ENCODE measurements at regions not wholly inside any gene's neighbourhood (a gene's known extent, or its start where the extent isn't known, plus 50 kb on each side); places are given as distances from the start of the nearest gene placed in this dataset.
"Not testable (repeated sequence)": the region's sequence is repeated elsewhere in the genome, so short reads cannot be mapped to it uniquely, and the experiment has no call there.

DNA sequence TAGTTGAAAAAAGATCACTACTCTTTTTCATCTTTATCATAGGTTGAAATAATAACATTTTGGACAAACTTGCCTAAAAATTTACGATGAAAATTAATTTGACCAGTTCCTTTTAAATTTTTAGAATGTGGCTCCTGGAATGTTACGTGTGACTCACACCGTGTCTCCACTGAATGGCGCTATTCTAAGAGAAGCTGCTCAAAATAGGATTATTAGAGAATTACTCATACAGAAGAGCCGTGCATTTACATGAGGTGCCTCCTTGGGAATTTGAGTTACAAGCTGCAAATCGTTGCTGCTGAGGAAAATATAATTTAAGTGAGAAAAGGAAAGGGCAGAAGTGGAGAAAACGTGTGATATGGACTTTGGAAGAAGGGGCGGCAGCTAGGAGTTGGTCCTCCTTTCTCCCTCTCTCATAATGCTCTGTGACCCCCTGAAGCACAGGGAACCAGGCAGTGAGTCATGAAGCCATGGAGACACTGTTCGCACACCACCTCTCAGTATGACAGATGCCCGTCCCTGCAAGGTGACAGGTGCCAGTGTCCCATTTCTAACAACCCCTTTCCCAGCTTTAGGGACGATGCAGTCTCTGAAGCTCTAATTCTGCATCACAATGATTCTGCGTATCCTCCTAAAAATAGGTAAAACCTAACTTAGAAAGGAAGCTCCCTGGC lies 323.2 kb upstream of the COBL start:
- no peak for DNase-seq

DNA sequence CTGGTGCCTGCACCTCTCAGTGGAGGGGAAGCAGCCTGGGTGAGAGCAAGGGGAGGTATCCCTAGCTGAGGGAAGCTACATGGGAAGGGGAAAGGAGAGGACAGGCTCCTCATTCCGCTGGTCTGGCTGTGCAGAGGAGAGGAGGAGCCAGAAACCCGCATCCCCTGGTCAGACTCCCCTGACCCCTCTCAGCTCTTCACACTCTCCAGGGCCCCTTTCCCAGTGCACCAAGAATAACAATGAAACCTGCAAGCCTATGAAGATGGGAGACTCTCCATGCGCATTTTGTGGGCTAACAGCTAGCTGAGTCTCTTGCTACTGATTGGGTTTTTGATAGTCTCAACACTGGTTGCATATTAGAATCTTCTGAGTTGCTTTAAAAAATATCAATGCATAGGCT lies 319.9 kb upstream of the COBL start:
- DNase-seq, result no peak

DNA sequence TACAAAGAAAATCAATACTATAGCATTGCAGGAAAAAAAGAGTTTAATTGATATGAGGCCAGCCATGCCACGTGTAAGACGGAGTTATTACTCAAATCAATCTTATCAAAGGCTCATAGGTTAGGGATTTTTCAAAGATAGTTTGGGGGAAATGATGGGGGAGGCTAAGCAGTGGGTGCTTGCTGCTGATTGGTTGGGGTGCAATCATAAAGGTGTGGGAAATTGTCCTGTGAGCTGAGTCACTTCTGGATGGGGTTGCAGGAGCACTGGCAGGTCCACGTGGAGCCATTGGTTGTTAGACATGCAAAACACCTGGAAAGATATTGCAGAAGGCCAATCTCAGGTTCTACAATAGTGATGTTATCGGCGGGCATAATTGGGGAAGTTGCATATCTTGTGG lies 319.2 kb upstream of the COBL start:
- no peak for DNase-seq

DNA sequence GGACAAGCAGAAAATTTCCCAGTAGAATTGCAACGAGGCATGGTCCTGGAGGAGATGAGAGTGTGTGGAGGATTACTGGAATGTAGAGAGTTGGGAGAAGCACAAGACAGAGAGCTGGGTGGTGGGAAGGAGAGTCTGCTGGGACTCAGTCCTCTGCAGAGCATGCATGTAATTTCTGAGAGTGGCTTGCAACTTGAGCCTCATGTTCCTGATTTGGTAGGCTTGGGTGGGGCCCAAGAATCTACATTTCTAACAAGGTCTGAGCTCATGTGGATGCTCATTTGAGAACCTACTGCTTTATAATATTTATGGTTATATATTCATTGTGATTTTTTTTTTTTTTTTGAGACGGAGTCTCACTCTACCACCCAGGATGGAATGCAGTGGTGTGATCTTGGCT lies 317.9 kb upstream of the COBL start:
- DNase-seq, result no peak

DNA sequence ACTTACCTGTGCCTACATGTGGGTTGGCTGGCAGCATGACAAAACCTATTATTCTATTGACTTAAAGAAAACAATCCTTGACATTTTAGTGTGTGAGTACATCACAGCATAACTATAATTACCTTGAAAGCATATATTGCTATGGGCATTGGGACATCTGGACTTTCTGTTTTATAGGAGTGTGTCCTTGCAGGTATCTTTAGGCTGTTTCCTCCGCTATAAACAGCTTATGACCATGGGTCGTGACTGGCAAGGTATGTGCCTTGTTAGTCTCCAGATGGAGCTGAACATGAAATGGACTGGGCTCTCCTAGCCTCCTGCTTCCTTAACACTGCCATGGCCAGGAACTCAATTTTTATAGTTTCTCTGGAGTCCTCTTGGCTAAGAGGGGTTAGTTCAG lies 317.4 kb upstream of the COBL start:
- no peak for DNase-seq

DNA sequence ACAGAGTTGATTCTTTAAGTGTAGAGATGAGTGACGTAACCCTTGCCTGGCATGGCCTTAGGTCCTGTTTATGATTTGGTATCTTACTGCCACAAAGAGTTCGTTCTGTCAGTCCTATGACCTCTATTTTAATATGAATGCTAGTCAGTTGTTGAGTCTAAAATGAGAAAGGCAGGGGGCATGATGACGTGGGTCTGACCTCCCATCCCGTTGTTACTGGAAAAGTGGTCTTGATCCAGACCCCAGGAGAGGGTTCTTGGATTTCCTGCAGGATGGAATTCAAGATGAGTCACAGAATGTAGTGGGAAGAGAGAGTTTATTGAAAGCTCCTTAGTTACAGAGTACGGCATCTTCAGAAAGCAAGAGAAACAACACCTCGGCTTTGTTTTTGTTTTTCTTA lies 317.0 kb upstream of the COBL start:
- no peak for DNase-seq

DNA sequence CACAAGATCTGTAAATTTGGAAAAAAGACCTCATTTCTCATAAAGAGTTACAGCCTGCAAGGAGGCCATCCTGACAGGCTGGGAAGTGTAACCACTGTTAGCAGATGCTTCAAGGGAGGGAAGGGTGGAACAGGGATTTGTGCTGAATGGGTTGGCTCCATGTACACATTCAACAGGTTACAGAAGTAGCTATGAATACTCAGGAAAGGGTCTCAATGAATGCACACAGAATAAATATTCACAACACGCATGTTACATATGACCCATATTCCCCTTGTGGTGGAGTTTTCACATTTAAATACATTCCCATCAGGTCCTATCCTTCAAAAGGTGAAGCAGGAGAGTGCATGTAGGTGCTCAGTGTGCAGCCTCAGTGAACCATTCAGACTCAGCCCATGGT lies 316.4 kb upstream of the COBL start:
- DNase-seq, result no peak

DNA sequence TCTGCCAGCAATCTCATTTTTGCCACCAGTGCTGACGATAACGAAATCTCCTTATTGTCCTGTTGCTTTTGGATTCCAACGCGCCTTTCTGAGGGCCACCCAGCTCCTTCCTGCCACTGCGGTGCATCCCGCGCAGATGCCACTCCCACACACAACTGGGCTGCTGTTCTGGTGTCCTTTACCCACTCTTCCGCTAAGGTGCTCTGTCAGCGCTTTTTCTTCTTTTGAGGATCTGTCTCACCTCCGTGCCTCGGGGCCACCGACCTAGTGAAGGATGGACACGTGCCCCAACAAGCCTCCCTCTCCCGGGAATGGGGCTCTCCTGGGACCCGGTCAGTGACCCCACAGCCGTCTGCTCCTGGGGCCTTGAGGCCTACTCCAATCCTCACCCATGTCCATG lies 314.3 kb upstream of the COBL start:
- DNase-seq, result no peak

DNA sequence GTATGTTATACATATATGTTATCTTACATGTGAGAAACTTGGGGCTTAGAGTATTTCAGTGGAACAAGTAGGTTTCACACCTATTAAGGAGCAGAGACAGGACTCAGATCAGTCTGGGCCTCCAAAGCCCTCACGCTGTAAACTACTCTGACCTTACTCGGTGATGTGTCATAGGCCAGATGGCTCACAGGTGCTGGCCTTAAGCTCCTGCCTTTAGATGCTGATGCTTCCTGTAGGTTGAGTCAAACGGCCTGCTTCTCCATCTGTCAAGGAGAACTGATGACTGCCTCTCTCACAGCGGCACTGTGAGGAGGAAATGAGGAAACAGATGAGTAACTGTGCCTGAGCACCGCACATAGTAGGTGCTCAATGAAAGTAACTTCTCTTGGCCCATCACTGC lies 312.6 kb upstream of the COBL start:
- no peak for DNase-seq

DNA sequence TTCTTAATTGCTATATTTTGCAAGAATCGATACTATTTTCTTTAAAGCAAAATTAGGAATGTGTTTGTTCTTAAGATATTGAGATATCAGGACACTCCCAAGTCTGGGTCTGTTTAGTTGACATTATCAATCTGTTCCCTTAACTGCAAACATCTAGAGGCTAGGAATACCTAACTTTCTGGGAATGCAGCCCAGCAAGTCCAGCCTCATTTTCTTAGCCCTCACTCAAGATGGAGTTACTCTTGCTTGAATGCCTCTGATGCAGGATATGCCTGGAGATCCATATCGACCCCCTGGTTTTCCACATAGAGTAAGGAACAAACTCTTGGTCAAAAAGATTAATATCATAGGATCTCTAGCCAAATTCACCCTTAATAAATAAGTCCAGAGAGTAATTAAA lies 305.3 kb upstream of the COBL start:
- DNase-seq, result no peak

DNA sequence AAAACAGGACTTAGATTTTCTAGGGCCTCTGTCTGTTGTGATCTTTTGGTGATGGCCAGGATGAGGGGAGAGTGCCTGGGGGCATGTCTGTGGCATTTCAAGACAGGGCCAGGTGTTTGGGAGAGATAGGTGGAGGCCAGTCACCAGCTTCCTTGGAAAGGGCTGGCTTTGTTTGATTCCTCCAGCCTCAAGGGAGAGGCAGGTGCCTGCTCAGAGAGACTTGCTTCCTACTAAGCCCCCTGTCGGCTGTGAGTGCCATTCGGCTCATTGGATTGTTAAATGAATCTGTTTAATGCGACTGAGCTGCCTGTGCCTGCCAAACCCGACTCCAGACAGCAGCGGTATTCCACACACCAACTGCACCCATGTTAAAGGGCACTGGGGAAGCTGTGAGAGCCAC lies 304.1 kb upstream of the COBL start:
- no peak for DNase-seq

DNA sequence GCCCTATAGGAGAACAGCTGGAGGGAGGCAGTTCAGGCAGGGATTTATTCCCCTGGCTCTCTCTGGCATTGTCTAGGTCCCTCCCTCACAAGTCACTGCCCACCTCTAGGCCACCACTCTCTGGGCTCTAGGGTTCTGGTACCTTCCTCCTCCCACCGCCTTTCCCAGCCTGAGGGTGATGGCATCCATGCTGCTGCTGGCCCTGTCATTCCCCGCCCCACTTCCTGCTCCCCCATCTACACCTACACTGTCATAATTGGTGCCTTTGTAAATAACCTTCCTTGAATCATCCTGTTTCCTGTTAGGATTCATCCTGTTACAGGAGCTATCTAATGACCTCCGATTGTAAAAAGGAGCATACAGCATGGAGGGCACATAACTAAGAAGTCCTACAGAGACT lies 303.3 kb upstream of the COBL start:
- no peak for DNase-seq

DNA sequence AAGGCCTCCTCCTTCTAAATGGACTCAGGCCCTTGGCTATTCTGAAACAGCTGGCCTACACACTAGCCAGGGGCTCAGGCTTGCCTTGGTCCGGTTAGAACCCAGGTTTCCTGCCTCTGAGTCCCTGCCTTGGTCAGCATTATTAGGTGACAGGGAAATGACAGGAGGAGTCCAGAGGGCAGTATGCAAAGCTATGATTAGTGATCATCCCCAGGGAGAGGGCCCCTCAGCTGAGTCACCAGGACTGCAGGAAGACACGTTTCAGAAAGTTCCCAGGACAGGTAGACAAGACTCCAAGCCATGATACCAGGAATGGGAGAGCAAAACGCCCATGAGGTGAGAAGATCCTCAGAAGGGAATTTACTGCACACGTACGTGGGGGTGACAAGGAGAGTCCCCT lies 301.1 kb upstream of the COBL start:
- DNase-seq, result no peak

DNA sequence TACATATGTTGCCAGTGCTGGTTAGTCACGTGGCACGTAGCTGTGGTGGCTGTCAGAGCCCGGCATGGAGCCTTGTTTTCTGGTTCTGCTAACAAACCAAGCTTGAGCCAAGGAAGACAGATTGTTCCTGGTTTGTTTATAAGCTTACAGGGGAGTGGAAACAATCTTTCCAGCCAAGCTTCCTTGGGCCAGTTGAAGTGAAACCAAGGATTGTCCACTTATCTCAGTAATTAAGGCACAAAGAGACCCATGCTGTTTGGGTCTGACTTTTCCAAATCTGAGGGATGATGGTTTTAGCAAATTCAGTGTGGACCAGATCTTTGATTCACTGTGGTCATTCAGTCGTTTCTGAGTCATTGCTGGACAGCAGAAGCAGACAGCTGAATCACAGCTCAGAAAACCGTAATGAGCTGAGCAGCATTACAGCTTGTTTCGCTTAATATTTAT lies 297.3 kb upstream of the COBL start:
- DNase-seq, result no peak

DNA sequence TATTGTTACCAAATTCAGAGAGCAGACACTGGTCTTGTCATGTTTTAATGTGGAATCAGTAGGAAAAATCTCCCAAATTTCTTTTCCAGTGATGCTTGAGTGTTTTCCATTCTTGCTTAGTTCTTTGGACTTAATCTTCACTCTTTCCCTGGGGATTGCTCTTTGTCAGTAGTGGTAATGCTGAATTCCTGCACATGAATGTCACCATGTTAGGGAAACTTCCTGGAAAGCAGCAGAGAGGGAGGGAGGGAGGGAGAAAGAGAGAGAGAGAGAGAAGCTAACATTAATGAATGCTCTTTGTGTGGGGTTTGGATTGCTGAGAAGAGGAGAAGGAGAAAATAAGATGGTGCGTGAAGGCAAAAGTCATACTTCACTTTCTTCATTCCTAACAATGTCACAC lies 295.3 kb upstream of the COBL start:
- DNase-seq, result no peak

DNA sequence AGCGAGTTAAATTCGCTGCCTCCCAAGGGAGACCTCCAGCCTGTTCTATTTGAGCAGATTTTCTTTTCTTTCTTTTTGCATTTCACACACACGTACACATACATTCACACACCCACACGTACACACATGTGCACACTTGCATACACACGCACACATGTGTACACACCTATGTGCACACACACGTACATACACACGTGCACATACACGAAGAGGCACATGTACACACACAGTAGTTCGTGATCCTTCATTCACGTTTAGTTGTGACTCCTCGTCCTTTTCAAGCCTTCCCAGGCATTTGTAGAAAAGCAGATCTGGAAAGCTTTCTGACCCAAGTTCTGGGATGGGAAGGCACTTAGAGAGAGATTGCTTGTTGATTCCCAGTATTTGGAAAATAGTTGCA lies 290.8 kb upstream of the COBL start:
- no peak for DNase-seq

DNA sequence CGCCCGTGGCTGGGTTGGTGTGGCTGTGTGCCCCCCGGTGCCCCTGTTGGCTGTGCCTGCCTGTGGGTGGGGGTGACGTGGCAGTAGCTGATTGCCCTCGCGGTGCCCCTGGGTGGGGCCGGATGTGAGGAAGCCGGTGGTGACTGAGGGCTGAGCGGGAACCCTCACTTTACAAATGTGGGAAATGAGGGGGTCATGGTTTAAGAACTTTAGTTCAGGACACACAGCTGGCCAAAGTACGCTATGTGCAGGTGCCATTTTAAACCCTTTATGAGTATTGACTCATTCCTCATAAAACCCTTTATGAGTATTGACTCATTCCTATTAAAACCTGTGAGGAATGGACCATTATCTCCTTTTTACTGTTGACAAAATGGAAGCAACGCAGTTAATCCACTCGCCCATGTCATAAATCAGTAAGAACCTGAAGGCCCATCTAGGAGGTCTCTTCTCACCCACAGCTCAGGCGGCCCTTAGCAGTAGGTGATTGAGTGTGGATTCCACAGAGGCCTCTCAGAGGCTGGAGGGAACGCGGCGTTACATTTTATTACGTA lies 290.1 kb upstream of the COBL start:
- no peak for DNase-seq

DNA sequence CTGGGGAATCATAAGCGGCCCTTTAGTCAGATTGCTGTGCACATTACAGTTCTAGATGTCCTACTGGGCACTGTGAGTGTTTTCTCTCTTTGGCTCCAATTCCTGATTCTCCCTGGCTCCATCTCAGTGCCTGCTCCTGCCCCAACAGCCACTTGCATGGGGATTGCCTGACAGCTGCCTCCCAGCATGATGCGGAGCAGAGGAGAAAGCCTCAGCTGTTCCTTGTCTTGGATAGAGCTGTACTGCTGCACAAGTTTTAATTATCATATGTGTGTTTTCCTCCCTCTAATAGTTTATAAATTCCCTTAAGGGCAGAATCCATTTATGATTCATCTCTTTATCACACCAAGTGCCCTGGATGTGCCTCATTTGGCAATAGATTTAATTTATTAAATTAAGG lies 285.8 kb upstream of the COBL start:
- no peak for DNase-seq

DNA sequence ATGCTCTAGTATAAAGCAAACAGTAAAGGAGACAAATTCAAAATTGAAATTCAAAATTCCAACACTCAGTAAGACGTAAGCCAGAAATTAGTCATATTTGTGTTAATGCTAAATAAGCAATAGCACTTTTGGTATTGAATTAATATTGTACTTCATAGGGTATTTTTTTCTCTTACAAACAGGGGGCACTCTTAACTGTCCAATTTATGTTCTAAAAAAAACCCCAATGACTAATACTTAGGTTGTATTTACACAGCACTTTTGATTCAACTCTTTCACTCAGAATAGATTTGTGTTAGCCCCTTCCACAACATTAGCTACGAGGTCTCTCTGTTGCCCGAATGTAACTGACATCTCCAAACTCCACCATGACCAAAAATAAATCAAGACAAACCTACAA lies 284.9 kb upstream of the COBL start:
- no peak for DNase-seq

DNA sequence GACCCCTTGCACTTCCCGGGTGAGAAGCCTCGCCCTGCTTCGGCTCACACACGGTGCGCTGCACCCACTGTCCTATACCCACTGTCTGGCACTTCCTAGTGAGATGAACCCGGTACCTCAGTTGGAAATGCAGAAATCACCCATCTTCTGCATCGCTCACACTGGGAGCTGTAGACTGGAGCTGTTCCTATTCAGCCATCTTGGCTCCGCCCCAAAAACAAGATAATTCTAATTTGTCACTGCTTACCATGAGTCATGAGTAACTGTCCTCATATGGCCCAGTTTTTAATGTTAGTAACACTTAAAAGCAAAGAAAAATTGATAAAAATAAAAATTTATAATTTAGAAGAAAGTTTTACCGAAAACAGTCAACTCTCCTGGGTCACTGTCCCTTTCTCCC lies 283.3 kb upstream of the COBL start:
- DNase-seq, result not testable (repeated sequence)

DNA sequence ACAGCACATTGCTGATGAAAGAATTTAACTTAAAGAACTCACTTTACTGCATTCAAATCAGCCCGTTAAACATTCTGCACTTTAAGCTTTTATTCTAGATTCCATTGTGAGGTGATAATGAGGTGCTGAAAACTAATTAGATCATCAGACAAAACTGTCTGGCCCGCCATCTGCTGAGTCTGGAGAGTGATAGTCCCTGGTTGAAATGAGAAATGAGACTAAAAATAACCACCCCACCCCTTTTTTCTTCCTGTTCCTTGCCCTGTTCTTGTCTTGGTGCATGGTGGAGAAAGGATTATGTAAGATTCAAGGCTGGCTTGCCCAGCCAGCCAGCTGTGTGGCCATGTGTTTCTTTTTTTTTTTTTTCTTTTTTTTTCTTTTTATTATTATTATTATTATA lies 277.0 kb upstream of the COBL start:
- no peak for DNase-seq

DNA sequence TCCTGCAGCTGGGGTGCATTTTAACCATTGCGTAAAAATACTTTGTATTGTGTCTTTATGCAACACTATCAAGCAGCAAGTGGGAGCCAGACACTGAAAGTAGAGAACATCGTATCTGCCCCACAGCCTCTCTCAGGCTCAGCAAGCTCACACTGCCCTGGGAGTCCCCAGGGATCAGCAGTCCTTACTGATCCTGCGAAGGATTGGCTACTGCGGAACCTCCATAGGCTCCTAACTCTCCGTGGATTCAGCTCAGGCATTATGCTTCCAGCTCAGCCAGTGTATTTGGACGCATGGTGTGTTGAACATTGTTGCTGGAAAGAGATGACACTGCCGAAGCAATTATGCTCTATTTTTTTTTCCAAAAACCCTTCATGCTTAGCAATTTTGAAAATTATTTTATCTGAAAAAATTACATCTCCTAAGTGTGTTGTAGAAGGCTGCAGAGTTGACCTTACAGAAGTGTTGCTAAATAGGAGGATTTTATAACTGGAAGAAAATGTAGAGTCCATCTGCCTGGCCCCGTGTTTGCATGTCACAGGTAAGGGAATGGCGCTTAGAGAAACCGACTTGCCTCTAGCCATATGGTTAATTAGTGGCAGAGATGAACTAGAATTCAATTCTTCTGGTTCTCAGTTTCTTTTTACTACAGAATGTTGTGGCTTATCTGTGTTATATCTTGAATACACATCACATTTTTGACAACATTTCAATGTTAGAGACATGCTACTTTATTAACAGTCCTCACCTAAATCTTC lies 276.4 kb upstream of the COBL start:
- no peak for DNase-seq

DNA sequence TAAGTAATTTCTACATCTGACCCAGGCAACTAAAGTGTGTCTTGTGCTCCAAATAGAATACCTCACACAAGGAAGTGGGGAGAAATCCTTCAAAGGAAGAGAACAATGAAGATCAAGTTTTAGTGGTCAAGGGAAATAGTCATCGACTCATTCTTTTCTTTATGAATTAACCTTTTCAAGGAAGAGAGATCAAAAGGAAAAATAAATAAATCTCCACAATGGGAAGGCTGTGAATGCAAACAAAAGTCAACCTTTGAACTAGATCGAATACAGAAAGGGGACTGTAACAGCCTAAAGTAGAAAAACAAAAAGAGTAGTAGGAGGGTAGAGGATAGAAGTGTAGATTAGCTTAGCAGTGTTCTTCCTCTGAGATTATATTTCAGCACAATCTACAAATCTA lies 274.6 kb upstream of the COBL start:
- DNase-seq, result no peak

DNA sequence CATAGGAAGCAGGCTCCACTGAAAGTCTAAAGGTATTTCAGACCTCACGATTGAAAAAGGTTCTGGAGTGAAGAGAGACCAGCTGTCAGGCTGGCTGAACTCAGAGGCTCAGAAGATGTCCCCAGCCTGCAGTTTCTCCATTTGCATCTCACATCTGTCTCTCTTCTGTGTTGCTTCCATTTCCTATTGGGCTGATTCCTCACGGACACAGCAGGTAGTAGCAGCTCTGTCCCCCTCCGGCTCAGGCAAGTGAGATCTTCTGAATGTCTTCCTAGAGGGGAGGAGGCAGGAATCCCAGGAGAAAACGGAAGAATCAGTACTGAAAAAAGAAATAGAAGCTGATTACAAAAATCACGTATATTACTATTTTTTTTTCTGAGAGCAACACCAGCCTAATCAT lies 274.1 kb upstream of the COBL start:
- DNase-seq, result no peak

DNA sequence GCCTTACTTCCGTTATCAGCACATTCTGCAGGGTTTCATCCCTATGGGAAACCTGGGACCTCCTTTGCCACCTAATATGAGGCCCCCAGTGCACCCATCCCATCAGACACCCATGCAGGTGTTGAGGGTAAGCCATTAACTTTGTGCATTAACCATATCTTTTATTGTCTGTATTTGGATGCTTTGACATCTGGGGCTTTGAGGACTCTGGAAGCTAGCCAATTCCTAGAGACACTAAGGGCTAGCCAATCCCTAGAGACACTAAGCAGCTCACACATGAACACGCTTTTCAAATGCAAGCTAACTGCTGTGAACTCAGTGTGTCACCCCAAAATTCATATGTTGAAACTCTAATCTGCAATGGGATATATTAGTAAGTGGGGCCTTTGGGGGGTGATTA lies 272.5 kb upstream of the COBL start:
- no peak for DNase-seq
